ENCODE measurements at regions not wholly inside any gene's neighbourhood (a gene's known extent, or its start where the extent isn't known, plus 50 kb on each side); places are given as distances from the start of the nearest gene placed in this dataset.

DNA sequence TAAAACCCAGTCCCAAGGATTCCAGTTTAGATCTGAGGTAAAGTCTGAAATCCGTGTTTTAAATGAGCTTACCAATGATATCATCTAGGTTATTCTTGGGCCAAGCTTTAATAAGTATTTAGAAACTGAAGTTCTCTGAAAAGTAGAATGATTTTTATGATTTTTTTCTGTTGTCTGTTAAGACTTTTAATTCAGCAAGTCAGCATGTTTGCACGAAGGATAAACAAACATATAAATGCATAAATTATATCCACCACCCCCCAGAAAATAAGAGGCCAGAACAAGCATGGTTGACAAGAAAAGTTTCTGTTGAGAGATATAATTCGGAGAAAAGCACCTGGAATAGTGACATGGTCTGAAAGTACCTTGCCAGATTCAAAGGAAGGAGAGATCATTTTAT, 655.7 kb downstream of the NOVA1 start:
- no CpG with 5 or more reads among the region's 3 CpGs for WGBS, 2 experiments (ENCODE audit: extremely low coverage in 2 of 2, insufficient read length in 1 of 2)
- intact Hi-C loops (cut with micrococcal nuclease) = no loop called here
- H4K5ac ChIP-seq (ENCODE audit: low read depth, low read length) = no peak overlapping the region
- no peak overlapping the region for H3K18ac ChIP-seq (ENCODE audit: low read depth, low read length)
- dilution Hi-C loops (cut with HindIII; ENCODE audit: low sequenced_read_pairs, unreplicated experiment) = no loop called here
- no peaks in the 10 kb centered on the region for H3K79me1 ChIP-seq (ENCODE audit: low read depth in 1 of 2, low read length in 2 of 2)
- H2AFZ ChIP-seq (replicated peaks; ENCODE audit: low read length, poor library complexity) = no peak overlapping the region
- no peak overlapping the region for H2AK5ac ChIP-seq (ENCODE audit: low read depth, low read length)
- no peak overlapping the region for H3K56ac ChIP-seq (ENCODE audit: extremely low read depth, insufficient read depth, low read length)
- H3K27ac ChIP-seq (ENCODE audit: insufficient read depth, low read length) = no peak overlapping the region
- H3K23ac ChIP-seq (ENCODE audit: low read depth, low read length) = no peak overlapping the region
- H3K27me3 ChIP-seq (ENCODE audit: control insufficient read depth, insufficient read depth, low read length) = no peaks in the 10 kb centered on the region
- no TSS peak for BruUV-seq (replicated peaks)
- TF ChIP-seq RFX5 (IDR thresholded peaks at IDR 0.05; ENCODE audit: low read depth, low read length) = no peak
- TF ChIP-seq FOS (IDR thresholded peaks at IDR 0.05; ENCODE audit: low read depth, low read length) = no peak
- TF ChIP-seq, protein P1, sequence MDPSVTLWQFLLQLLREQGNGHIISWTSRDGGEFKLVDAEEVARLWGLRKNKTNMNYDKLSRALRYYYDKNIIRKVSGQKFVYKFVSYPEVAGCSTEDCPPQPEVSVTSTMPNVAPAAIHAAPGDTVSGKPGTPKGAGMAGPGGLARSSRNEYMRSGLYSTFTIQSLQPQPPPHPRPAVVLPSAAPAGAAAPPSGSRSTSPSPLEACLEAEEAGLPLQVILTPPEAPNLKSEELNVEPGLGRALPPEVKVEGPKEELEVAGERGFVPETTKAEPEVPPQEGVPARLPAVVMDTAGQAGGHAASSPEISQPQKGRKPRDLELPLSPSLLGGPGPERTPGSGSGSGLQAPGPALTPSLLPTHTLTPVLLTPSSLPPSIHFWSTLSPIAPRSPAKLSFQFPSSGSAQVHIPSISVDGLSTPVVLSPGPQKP (IDR thresholded peaks at IDR 0.05; ENCODE audit: borderline replicate concordance, low read depth, low read length) = no peak
- TF ChIP-seq POLR2A (IDR thresholded peaks at IDR 0.05; ENCODE audit: low read depth, low read length) = no peak
- 0 out of 2 replicates have a peak, but pooled peaks have one; percentile 1 for TF ChIP-seq MAFK (IDR thresholded peaks at IDR 0.05; ENCODE audit: low read depth, low read length)
- no peak overlapping the region for H2BK15ac ChIP-seq (ENCODE audit: low read depth, low read length)
- H4K20me1 ChIP-seq (ENCODE audit: insufficient read depth, low read length) = no peaks in the 10 kb centered on the region
- no peak overlapping the region for H2AK9ac ChIP-seq (replicated peaks; ENCODE audit: low read depth, low read length, poor library complexity)
- in situ Hi-C loops (cut with MboI; ENCODE audit: low sequenced_read_pairs) = no loop called here
- ChIA-PET CTCF (no interaction called here), POLR2A (ENCODE audit: unreplicated experiment) (no interaction called here)
- no peak overlapping the region for H2BK120ac ChIP-seq (ENCODE audit: low read depth, low read length)
- H4K91ac ChIP-seq (ENCODE audit: insufficient read depth, low read depth, low read length) = no peak overlapping the region
- H3K4me3 ChIP-seq (ENCODE audit: insufficient read depth, low read depth, low read length) = no peak overlapping the region
- no peak for DNase-seq
- H3K4ac ChIP-seq (ENCODE audit: low read depth, low read length) = no peak overlapping the region
- H3K4me1 ChIP-seq (ENCODE audit: control insufficient read depth, insufficient read depth, low read length) = no peaks in the 10 kb centered on the region
- no peak overlapping the region for H4K8ac ChIP-seq (ENCODE audit: low read depth in 2 of 2, low read length in 2 of 2)
- no peak overlapping the region for H3K9ac ChIP-seq (ENCODE audit: low read depth, low read length)
- H2BK20ac ChIP-seq (ENCODE audit: low read depth, low read length) = no peak overlapping the region
- ATAC-seq (ENCODE audit: low read depth) = no peak
- H3K4me2 ChIP-seq (ENCODE audit: low read depth, low read length) = no peak overlapping the region
- H3K36me3 ChIP-seq (ENCODE audit: control insufficient read depth, insufficient read depth, low read length) = no peaks in the 10 kb centered on the region
- H3K9me1 ChIP-seq (ENCODE audit: insufficient read depth, low read length) = no peaks in the 10 kb centered on the region
- peaks cover 5% of the 10 kb centered on the region; the same call in 1 of the 2 replicates for H3K9me3 ChIP-seq (ENCODE audit: control insufficient read depth, insufficient read depth, low read length)
- H3K14ac ChIP-seq (replicated peaks; ENCODE audit: low read depth, low read length) = no peak overlapping the region
- H2BK5ac ChIP-seq (ENCODE audit: low read depth, low read length, poor library complexity, severe bottlenecking) = no peak overlapping the region
